ENCODE measurements at regions not wholly inside any gene's neighbourhood (a gene's known extent, or its start where the extent isn't known, plus 50 kb on each side); places are given as distances from the start of the nearest gene placed in this dataset.
"Not testable (repeated sequence)": the region's sequence is repeated elsewhere in the genome, so short reads cannot be mapped to it uniquely, and the experiment has no call there.

- POLR2A ChIA-PET; H3K4me3 ChIP-seq (ENCODE audit: control insufficient read depth in 1 of 7, extremely low read depth in 1 of 7, insufficient read depth in 4 of 7, low read depth in 2 of 7, low read length in 6 of 7); CTCF ChIA-PET; H3K36me3 ChIP-seq (ENCODE audit: control insufficient read depth in 4 of 4, insufficient read depth in 4 of 4, low read length in 3 of 4); H3K9me3 ChIP-seq (ENCODE audit: control extremely low read depth in 1 of 5, control insufficient read depth in 4 of 5, insufficient read depth in 2 of 5, low read depth in 1 of 5, low read length in 4 of 5); H3K4me1 ChIP-seq (ENCODE audit: control extremely low read depth in 1 of 4, control insufficient read depth in 4 of 4, insufficient read depth in 4 of 4, low read length in 3 of 4); DNase-seq; H3K27me3 ChIP-seq (replicated peaks in 2 of 5; ENCODE audit: control insufficient read depth in 4 of 5, insufficient read depth in 5 of 5, low read length in 4 of 5); H3K27ac ChIP-seq (ENCODE audit: insufficient read depth in 1 of 2, low read depth in 1 of 2, low read length in 2 of 2, poor library complexity in 1 of 2, severe bottlenecking in 2 of 2): not testable (repeated sequence)
- WGBS (ENCODE audit: insufficient coverage): 100% methylated on average over 1 of the region's 4 CpGs
These were observed 158.2 kb downstream of the RALA start for GRCh38 chr7:39781557-39781956.

- POLR2A ChIA-PET; H3K27me3 ChIP-seq (replicated peaks in 2 of 5; ENCODE audit: control insufficient read depth in 4 of 5, insufficient read depth in 5 of 5, low read length in 4 of 5); H3K36me3 ChIP-seq (ENCODE audit: control insufficient read depth in 4 of 4, insufficient read depth in 4 of 4, low read length in 3 of 4); H3K4me3 ChIP-seq (ENCODE audit: control insufficient read depth in 1 of 7, extremely low read depth in 1 of 7, insufficient read depth in 4 of 7, low read depth in 2 of 7, low read length in 6 of 7); H3K9me3 ChIP-seq (ENCODE audit: control extremely low read depth in 1 of 5, control insufficient read depth in 4 of 5, insufficient read depth in 2 of 5, low read depth in 1 of 5, low read length in 4 of 5); CTCF ChIA-PET; DNase-seq; H3K27ac ChIP-seq (ENCODE audit: insufficient read depth in 1 of 2, low read depth in 1 of 2, low read length in 2 of 2, poor library complexity in 1 of 2, severe bottlenecking in 2 of 2); H3K4me1 ChIP-seq (ENCODE audit: control extremely low read depth in 1 of 4, control insufficient read depth in 4 of 4, insufficient read depth in 4 of 4, low read length in 3 of 4): not testable (repeated sequence)
- no CpG with 5 or more reads among the region's 3 CpGs for WGBS (ENCODE audit: insufficient coverage)
These were observed 163.1 kb downstream of the RALA start for GRCh38 chr7:39786440-39786839.

DNA sequence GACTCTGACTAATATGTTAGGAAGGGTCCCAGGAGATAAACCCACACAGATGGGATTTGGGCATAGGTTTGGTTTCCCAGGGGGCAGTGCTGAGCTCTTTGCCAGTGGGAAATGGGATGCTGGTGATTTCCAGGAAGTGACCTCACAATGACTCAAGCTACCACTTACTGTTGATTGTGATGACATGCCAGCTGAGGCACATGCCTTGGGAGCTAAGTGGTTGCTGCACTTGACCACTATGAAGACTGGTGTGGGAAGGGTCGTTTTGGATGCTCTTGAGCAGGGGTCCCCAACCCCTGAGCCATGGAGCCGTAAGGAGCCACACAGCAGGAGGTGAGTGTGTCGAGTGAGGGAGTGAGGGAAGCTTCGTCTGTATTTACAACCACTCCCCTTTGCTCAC lies 159.0 kb upstream of the CDK13 start:
- H3K27ac ChIP-seq (ENCODE audit: insufficient read depth in 1 of 2, low read depth in 1 of 2, low read length in 2 of 2, poor library complexity in 1 of 2, severe bottlenecking in 2 of 2); CTCF ChIA-PET; H3K4me3 ChIP-seq (ENCODE audit: control insufficient read depth in 1 of 7, extremely low read depth in 1 of 7, insufficient read depth in 4 of 7, low read depth in 2 of 7, low read length in 6 of 7); H3K27me3 ChIP-seq (replicated peaks in 2 of 5; ENCODE audit: control insufficient read depth in 4 of 5, insufficient read depth in 5 of 5, low read length in 4 of 5); DNase-seq; H3K36me3 ChIP-seq (ENCODE audit: control insufficient read depth in 4 of 4, insufficient read depth in 4 of 4, low read length in 3 of 4); H3K9me3 ChIP-seq (ENCODE audit: control extremely low read depth in 1 of 5, control insufficient read depth in 4 of 5, insufficient read depth in 2 of 5, low read depth in 1 of 5, low read length in 4 of 5); H3K4me1 ChIP-seq (ENCODE audit: control extremely low read depth in 1 of 4, control insufficient read depth in 4 of 4, insufficient read depth in 4 of 4, low read length in 3 of 4): not testable (repeated sequence)
- POLR2A ChIA-PET: interaction anchor here (0.6 kb wide), 1 partner anchor 786 kb away, joined by 3 read pairs; no protein-coding TSS in a partner anchor
- 100% methylated on average over 1 of the region's 4 CpGs for WGBS (ENCODE audit: insufficient coverage)

DNA sequence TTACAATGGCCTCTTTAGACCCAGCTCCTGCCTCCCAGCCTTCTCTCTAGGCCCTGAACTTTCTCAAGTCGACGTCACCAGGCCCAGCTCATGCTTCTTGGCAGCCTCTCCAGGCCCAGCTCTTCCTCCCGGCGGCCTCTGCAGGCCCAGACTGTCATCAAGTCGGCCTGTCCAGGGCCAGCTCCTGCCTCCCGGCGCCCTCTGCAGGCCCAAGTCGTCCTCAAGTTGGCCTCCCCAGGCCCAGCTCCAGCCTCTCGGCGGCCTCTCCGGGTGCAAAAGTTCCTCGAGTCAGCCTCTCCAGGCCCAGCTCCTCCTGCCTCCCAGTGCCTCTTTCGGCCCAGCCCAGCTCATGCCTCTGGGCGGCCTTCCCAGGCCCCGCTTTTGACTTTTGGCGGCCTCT lies 158.1 kb upstream of the CDK13 start:
- H3K4me3 ChIP-seq (ENCODE audit: control insufficient read depth in 1 of 7, extremely low read depth in 1 of 7, insufficient read depth in 4 of 7, low read depth in 2 of 7, low read length in 6 of 7); H3K27me3 ChIP-seq (replicated peaks in 2 of 5; ENCODE audit: control insufficient read depth in 4 of 5, insufficient read depth in 5 of 5, low read length in 4 of 5); H3K36me3 ChIP-seq (ENCODE audit: control insufficient read depth in 4 of 4, insufficient read depth in 4 of 4, low read length in 3 of 4); DNase-seq; H3K27ac ChIP-seq (ENCODE audit: insufficient read depth in 1 of 2, low read depth in 1 of 2, low read length in 2 of 2, poor library complexity in 1 of 2, severe bottlenecking in 2 of 2); H3K9me3 ChIP-seq (ENCODE audit: control extremely low read depth in 1 of 5, control insufficient read depth in 4 of 5, insufficient read depth in 2 of 5, low read depth in 1 of 5, low read length in 4 of 5); POLR2A ChIA-PET; CTCF ChIA-PET; H3K4me1 ChIP-seq (ENCODE audit: control extremely low read depth in 1 of 4, control insufficient read depth in 4 of 4, insufficient read depth in 4 of 4, low read length in 3 of 4): not testable (repeated sequence)
- 96% methylated on average over 12 of the region's 16 CpGs for WGBS (ENCODE audit: insufficient coverage)

DNA sequence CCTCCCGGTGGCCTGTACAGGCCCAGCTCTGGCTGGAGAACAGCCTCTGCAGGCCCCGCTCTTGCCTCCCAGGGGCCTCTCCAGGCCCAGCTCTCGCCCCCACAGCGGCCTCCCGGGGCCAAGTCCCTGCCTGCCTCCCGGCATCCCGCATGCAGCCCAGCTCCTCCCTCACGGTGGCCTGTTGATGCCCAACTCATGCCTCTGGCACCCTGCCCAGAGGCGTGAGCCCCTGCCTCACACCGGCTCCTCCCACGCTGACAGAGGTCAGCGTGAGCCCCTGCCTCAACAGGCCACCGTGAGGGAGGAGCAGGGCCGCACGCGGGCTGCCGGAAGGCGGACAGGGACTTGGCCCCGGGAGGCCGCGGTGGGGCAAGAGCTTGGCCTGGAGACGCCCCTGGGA lies 157.0 kb upstream of the CDK13 start:
- H3K36me3 ChIP-seq (ENCODE audit: control insufficient read depth in 4 of 4, insufficient read depth in 4 of 4, low read length in 3 of 4); CTCF ChIA-PET; H3K9me3 ChIP-seq (ENCODE audit: control extremely low read depth in 1 of 5, control insufficient read depth in 4 of 5, insufficient read depth in 2 of 5, low read depth in 1 of 5, low read length in 4 of 5); DNase-seq; H3K27ac ChIP-seq (ENCODE audit: insufficient read depth in 1 of 2, low read depth in 1 of 2, low read length in 2 of 2, poor library complexity in 1 of 2, severe bottlenecking in 2 of 2); H3K4me3 ChIP-seq (ENCODE audit: control insufficient read depth in 1 of 7, extremely low read depth in 1 of 7, insufficient read depth in 4 of 7, low read depth in 2 of 7, low read length in 6 of 7); H3K27me3 ChIP-seq (replicated peaks in 2 of 5; ENCODE audit: control insufficient read depth in 4 of 5, insufficient read depth in 5 of 5, low read length in 4 of 5); H3K4me1 ChIP-seq (ENCODE audit: control extremely low read depth in 1 of 4, control insufficient read depth in 4 of 4, insufficient read depth in 4 of 4, low read length in 3 of 4); POLR2A ChIA-PET: not testable (repeated sequence)
- WGBS (ENCODE audit: insufficient coverage): 97% methylated on average over 12 of the region's 22 CpGs

DNA sequence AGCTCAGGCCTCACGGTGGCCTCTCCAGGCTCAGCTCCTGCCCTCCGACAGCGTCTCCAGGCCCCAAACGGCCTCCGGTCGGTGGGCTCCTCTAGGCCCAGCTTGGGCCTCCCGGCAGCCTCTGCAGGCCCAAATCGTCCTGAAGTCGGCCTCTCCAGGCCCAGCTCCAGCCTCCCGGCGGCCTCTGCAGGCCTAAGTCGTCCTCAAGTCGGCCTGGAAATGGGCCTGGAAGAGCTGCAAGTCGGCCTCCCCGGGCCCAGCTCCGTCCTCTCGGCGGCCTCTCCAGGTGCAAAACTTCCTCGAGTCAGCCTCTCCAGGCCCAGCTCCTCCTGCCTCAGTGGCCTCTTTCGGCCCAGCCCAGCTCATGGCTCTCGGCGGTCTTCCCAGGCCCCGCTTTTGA lies 156.2 kb upstream of the CDK13 start:
- POLR2A ChIA-PET; DNase-seq; CTCF ChIA-PET; H3K27me3 ChIP-seq (replicated peaks in 2 of 5; ENCODE audit: control insufficient read depth in 4 of 5, insufficient read depth in 5 of 5, low read length in 4 of 5); H3K9me3 ChIP-seq (ENCODE audit: control extremely low read depth in 1 of 5, control insufficient read depth in 4 of 5, insufficient read depth in 2 of 5, low read depth in 1 of 5, low read length in 4 of 5); H3K4me3 ChIP-seq (ENCODE audit: control insufficient read depth in 1 of 7, extremely low read depth in 1 of 7, insufficient read depth in 4 of 7, low read depth in 2 of 7, low read length in 6 of 7); H3K27ac ChIP-seq (ENCODE audit: insufficient read depth in 1 of 2, low read depth in 1 of 2, low read length in 2 of 2, poor library complexity in 1 of 2, severe bottlenecking in 2 of 2); H3K36me3 ChIP-seq (ENCODE audit: control insufficient read depth in 4 of 4, insufficient read depth in 4 of 4, low read length in 3 of 4); H3K4me1 ChIP-seq (ENCODE audit: control extremely low read depth in 1 of 4, control insufficient read depth in 4 of 4, insufficient read depth in 4 of 4, low read length in 3 of 4): not testable (repeated sequence)
- 97% methylated on average over 15 of the region's 23 CpGs for WGBS (ENCODE audit: insufficient coverage)

DNA sequence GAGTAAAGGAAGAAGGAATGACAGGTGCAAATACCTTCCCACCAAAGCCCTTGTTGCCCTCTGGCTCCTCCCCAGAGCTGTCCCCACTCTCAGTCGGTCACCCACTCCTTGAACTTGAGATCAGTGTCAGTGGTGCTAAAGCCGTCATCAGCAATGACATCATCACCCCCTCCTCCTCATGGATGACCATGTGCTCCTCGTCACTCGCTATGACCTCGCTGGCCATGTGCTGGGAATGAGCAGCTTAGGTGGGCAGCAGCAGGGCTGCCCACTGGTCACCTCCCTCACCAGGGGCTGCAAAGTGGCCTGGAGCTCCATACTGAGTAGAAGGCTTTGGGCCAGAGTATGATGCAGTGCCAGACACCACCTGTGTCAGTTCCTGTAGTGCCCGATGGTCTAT lies 153.1 kb upstream of the CDK13 start:
- H3K4me1 ChIP-seq (ENCODE audit: control extremely low read depth in 1 of 4, control insufficient read depth in 4 of 4, insufficient read depth in 4 of 4, low read length in 3 of 4); H3K4me3 ChIP-seq (ENCODE audit: control insufficient read depth in 1 of 7, extremely low read depth in 1 of 7, insufficient read depth in 4 of 7, low read depth in 2 of 7, low read length in 6 of 7); DNase-seq; CTCF ChIA-PET; H3K27ac ChIP-seq (ENCODE audit: insufficient read depth in 1 of 2, low read depth in 1 of 2, low read length in 2 of 2, poor library complexity in 1 of 2, severe bottlenecking in 2 of 2); H3K27me3 ChIP-seq (replicated peaks in 2 of 5; ENCODE audit: control insufficient read depth in 4 of 5, insufficient read depth in 5 of 5, low read length in 4 of 5); H3K9me3 ChIP-seq (ENCODE audit: control extremely low read depth in 1 of 5, control insufficient read depth in 4 of 5, insufficient read depth in 2 of 5, low read depth in 1 of 5, low read length in 4 of 5); POLR2A ChIA-PET; H3K36me3 ChIP-seq (ENCODE audit: control insufficient read depth in 4 of 4, insufficient read depth in 4 of 4, low read length in 3 of 4): not testable (repeated sequence)
- WGBS (ENCODE audit: insufficient coverage): no CpG with 5 or more reads among the region's 6 CpGs

DNA sequence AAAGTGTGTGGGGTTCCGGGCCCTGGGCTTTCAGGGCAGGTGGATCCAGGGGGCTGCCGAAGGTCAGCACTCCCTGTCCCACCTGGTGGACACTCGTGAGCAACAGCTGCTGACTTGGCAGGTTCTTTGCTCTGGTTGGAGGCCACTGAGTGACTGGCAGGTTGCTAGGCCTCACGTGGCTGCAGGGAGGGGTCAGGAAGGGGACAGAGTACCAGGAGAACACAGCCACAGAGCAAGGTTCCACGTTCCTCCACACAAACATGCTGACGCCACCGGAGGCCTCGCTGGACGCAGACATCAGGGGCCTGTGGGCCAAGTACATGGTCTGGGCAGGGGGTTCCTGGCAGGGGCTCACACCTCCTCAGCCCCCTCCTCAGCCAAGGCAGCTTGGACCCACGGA lies 152.0 kb upstream of the CDK13 start:
- CTCF ChIA-PET; H3K4me1 ChIP-seq (ENCODE audit: control extremely low read depth in 1 of 4, control insufficient read depth in 4 of 4, insufficient read depth in 4 of 4, low read length in 3 of 4); H3K27me3 ChIP-seq (replicated peaks in 2 of 5; ENCODE audit: control insufficient read depth in 4 of 5, insufficient read depth in 5 of 5, low read length in 4 of 5); H3K9me3 ChIP-seq (ENCODE audit: control extremely low read depth in 1 of 5, control insufficient read depth in 4 of 5, insufficient read depth in 2 of 5, low read depth in 1 of 5, low read length in 4 of 5); DNase-seq; H3K27ac ChIP-seq (ENCODE audit: insufficient read depth in 1 of 2, low read depth in 1 of 2, low read length in 2 of 2, poor library complexity in 1 of 2, severe bottlenecking in 2 of 2); H3K4me3 ChIP-seq (ENCODE audit: control insufficient read depth in 1 of 7, extremely low read depth in 1 of 7, insufficient read depth in 4 of 7, low read depth in 2 of 7, low read length in 6 of 7); POLR2A ChIA-PET; H3K36me3 ChIP-seq (ENCODE audit: control insufficient read depth in 4 of 4, insufficient read depth in 4 of 4, low read length in 3 of 4): not testable (repeated sequence)
- WGBS (ENCODE audit: insufficient coverage): no CpG with 5 or more reads among the region's 10 CpGs

Measured in common myeloid progenitor, CD34-positive (primary cell).